Thyroid gland (tissue), 4 donors: ENCODE measurements at regions not wholly inside any gene's neighbourhood (a gene's known extent, or its start where the extent isn't known, plus 50 kb on each side); places are given as distances from the start of the nearest gene placed in this dataset.

ENCODE experiments used
- CTCF ChIP-seq, 6 experiments: fragments of 200-600 bp in 3 of 6; fragments of 450-650 bp in 3 of 6; sonication (generic) in 3 of 6; IDR thresholded peaks; one replicate each; pipeline ENCODE4 v1.5.1; 2016 to 2019; ENCODE audit warnings: antibody characterized with exemption in 6 of 6, mild to moderate bottlenecking in 2 of 6, inconsistent platforms in 1 of 6, moderate library complexity in 1 of 6
- POLR2A ChIP-seq, 2 donors: fragments of 450-650 bp; IDR thresholded peaks; one replicate each; pipeline ENCODE4 v1.6.1; 2017; ENCODE audit warnings: antibody characterized with exemption in 2 of 2, mild to moderate bottlenecking in 2 of 2, moderate library complexity in 1 of 2

- TF ChIP-seq POLR2A (IDR thresholded peaks at IDR 0.05), result no peak
- no peak for TF ChIP-seq CTCF (IDR thresholded peaks at IDR 0.05)
These were observed 158.1 kb upstream of the ZNF385D start for GRCh38 chr3:21909096-21909495.
